ENCODE measurements at regions not wholly inside any gene's neighbourhood (a gene's known extent, or its start where the extent isn't known, plus 50 kb on each side); places are given as distances from the start of the nearest gene placed in this dataset.
"Not testable (repeated sequence)": the region's sequence is repeated elsewhere in the genome, so short reads cannot be mapped to it uniquely, and the experiment has no call there.

DNA sequence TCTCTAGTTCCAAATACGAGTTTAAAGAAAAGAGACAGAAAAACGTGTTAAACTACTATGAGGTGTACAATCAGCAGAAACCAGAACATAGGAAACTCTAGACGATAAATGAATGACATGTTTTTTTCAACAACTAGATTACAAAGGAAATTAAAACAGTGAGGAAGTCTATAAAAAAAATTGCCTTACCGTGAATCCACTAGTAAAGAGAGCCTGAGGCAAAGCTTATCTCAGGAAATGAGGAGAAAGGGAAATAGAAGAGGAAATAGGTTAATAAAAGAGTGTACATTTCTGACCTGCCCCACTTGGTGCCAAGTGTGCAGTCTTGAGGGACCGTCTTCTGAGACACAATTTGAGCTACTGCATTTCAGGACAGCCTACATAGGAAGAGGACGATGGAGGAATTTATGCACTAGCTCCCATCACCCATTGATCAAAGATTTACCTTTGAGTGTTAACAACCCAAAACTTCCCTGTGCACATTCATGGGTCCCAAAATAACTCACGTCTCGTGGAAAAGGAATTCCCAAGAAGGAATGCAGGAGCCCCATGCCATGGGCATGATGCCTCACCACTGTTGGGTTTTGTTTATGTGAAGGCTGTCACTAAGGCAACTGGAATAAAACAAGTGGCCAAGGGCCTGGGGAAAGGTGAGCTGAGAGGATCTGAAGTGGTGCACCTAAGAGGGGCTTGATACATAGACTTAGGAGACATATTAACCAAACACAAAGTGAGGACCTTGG, 53.6 kb upstream of the SLC1A3 start:
- no peak for DNase-seq (ENCODE audit: low spot score)
- TF ChIP-seq, protein P1, sequence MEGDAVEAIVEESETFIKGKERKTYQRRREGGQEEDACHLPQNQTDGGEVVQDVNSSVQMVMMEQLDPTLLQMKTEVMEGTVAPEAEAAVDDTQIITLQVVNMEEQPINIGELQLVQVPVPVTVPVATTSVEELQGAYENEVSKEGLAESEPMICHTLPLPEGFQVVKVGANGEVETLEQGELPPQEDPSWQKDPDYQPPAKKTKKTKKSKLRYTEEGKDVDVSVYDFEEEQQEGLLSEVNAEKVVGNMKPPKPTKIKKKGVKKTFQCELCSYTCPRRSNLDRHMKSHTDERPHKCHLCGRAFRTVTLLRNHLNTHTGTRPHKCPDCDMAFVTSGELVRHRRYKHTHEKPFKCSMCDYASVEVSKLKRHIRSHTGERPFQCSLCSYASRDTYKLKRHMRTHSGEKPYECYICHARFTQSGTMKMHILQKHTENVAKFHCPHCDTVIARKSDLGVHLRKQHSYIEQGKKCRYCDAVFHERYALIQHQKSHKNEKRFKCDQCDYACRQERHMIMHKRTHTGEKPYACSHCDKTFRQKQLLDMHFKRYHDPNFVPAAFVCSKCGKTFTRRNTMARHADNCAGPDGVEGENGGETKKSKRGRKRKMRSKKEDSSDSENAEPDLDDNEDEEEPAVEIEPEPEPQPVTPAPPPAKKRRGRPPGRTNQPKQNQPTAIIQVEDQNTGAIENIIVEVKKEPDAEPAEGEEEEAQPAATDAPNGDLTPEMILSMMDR (IDR thresholded peaks at IDR 0.05; ENCODE audit: extremely low read depth, missing control alignments), result no peak

DNA sequence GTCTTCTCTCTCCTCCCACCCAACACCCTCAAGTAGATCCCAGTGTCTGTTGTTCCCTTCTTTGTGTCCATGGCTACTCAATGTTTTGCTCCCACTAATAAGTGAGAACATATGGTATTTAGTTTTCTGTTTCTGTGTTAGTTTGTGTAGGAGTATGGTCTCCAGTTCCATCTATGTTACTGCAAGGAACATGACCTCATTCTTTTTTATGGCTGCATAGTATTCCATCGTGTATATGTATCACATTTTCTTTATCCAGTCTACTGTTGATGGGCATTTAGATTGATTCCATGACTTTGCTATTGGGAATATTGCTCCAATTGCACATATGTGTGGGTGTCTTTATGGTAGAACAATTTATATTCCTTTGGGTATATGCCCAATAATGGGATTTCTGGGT, 51.4 kb upstream of the SLC1A3 start:
- DNase-seq (ENCODE audit: low spot score), result not testable (repeated sequence)

Data from GM20000 (cell line).